G401 (cell line): ENCODE measurements at regions not wholly inside any gene's neighbourhood (a gene's known extent, or its start where the extent isn't known, plus 50 kb on each side); places are given as distances from the start of the nearest gene placed in this dataset.
A peak's percentile ranks its signal among the peaks of the same experiment; 100 is the strongest.

Experiments
- DNase-seq: peaks from one replicate; pipeline ENCODE4 v3.0.0-alpha.2; 2015; ENCODE audit warnings: low spot score
- in situ Hi-C: cut with HindIII; loops from 2 replicates; pipeline ENCODE4 v1.10.0; 2016; ENCODE audit warnings: low sequenced_read_pairs, mixed read lengths

DNA sequence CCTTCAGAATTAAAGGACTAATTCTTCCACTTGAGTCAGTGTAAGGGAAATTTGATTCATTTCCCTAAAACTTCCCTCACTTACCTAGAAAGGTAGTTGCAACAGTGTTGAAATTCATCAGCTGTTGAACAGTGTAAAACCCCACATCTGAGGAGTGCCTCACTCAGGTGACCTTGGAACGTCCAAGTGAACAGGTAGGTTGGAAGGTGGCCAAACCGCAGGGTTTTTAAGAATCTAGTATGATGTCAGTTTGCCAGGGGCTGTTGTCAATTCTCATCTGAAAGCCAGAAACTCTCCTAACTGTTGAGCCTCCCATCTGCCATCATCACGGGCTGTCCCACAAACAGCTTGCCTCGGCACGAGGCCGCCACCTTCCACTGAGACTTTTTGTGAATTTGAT lies 105.7 kb downstream of the TMEM174 start:
- peak; percentile 19 for DNase-seq
- in situ Hi-C loops = no loop called here

- DNase-seq = peak; percentile 95
- in situ Hi-C loops = no loop called here
These were observed 102.1 kb downstream of the TMEM174 start for GRCh38 chr5:73274881-73275663.

DNA sequence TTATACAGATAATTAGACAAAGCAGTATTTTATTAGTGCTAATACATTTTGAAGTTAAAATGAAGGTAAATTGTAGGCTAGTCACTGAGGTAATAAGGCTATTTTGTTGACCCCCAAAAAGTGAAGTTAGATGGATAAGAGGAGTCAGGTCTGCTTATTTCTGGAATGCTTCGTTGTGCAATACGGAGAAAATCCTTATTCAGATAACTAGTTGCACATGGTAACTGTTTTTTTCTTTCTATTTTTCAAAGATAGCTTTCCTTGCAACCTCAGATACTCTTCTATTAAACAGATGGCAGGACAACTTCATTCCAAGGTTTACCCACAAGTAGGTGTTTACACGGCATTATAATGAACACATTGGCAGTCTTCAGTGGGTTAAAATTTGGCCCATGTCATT lies 101.1 kb downstream of the TMEM174 start:
- in situ Hi-C loops = no loop called here
- no peak for DNase-seq

GRCh38 chr5:73273379-73274050 lies 100.5 kb downstream of the TMEM174 start:
- in situ Hi-C loops = no loop called here
- no peak for DNase-seq

DNA sequence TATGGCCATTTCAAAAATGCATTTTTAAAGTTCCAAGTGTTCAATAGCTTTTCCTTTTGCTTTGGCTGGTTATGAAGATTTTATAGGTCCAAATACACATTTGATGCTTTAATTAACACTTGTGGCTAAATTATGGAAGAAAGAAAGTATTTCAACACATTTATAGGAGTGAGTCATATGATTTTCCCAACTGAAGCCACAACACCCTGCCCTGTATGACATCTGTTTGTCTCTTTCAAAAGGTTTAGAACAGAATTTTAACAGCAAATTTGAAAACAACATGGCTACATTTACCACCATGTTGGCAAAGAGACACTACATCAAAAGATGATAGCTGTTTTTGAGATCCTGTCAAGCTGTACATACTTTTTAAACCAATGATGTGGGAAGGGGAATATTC lies 99.4 kb downstream of the TMEM174 start:
- in situ Hi-C loops = no loop called here
- DNase-seq = no peak

GRCh38 chr5:73268826-73269225 lies 95.8 kb downstream of the TMEM174 start:
- in situ Hi-C loops = no loop called here
- no peak for DNase-seq

DNA sequence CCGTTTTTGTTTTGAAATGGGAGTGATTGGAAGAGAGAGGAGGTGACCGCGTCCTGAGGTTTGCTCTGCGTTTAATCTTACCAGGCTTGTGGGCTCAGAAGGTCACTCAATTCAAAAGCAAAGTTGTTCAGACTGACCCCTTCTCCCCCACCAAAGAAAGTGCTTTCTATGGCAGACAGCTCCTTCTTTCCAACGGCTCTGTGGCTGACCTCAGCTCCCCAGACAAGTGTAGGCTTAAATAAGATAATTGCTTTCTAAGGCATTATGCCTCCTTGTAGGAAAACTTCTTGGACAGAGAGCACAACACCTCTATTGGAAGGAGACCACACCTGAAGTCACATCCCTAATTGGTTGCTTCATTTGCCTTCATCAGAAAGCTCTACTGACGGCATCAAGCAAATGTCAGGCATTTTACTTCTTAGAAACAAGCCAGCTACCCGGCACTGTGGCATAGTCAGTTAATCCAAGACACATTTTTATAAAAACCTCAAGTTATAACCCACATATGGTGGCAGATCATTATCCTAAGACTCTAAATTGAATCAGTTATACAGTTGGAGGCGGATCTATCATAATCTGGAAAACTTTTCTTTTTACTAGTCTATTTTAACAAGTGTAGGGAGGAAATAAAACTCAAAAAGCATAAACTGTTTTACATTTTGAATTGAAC lies 94.9 kb downstream of the TMEM174 start:
- DNase-seq = no peak
- in situ Hi-C loops = no loop called here

GRCh38 chr5:73266925-73267765 lies 94.2 kb downstream of the TMEM174 start:
- DNase-seq = no peak
- in situ Hi-C loops = no loop called here

- in situ Hi-C loops = no loop called here
- no peak for DNase-seq
These were observed 93.3 kb downstream of the TMEM174 start for GRCh38 chr5:73266176-73266738.

DNA sequence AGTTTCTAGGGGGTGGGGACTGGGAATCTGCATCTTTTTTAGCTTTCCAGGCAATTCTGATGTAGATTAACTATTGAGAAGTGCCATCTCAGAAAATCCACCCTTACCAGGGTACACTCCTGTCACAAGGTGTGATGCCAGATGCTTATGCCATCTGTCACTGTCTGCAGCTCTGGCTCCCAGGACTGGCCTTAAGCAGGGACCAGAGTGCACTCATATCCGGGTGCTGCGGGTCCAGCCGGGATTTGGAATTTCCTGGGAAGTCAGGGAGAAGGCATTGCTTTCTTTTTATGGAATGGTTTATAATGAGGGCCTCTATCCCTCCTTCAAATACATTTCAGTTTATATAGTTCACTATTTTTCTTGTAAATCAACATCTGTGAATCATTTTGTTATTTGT lies 92.6 kb downstream of the TMEM174 start:
- in situ Hi-C loops = no loop called here
- DNase-seq = peak; percentile 91

DNA sequence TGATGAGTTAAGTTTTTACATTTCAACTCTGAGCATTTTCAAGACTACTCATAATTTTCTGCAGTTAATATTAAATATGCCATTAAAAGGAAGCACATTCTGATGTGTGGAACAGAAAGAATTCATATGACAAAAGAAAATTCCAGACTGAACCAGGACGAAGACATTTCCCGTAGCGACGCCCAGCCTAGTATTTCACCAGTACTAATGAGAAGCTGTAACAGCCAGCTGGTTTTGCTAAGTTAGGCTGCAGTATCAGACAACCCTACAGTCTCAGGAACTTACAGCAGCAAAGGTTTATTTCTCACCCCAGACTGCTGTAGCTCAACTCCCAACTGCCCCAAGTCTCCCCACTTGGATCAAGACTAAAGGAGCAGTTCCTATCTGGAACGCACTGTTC lies 91.6 kb downstream of the TMEM174 start:
- DNase-seq = no peak
- in situ Hi-C loops = no loop called here

DNA sequence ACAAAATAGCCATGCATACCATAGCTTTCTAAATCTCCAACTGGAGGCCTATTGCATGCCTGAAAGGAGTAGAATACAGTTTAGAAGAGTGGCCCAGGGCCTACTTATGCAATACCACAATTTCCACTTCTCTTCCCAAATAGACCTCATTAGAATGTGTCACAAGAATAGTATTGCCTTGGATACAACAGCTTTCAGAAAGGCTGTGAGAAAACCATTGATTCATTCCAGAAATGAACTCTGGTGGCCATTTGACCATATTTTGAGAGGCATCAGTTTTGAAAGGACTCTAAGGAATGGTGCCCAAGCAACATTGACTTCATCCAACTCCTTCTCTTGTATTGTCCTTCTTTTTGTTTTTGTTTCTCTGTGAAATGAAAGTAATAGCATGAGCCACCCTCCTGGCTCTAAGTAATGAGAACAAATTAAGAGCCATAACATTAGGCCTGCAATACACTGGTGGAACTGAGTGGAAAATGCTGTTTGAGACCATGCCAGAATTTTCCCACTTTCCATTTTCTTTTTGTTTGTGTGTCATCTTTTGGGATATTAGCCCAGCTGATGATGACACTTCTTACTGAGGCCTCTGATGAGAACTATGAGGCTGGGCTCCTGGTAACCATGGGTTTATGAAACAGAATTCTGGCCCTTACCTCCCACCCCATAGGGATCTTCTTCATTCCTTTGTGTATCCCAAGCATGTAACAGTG lies 90.2 kb downstream of the TMEM174 start:
- in situ Hi-C loops = no loop called here
- peak; percentile 35 for DNase-seq

- DNase-seq = no peak
- in situ Hi-C loops = no loop called here
These were observed 83.9 kb downstream of the TMEM174 start for GRCh38 chr5:73256862-73257261.

DNA sequence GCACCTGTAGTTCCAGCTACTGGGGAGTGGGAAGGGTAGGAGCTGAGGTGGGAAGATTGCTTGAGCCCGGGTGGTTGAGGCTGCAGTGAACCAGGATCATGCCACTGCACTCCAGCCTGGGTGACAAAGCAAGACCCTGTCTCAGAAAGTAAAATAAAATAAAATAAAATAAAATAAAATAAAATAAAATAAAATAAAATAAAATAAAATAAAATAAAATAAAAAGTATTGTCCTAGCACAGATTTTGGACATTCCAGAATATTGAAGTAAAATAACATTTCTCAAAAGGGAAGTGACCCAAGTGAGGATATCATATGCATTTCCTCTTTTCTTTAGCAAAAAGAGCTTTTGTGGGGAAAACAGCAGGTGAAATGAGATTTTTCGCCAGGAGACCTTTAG lies 83.5 kb downstream of the TMEM174 start:
- no peak for DNase-seq
- in situ Hi-C loops = no loop called here

DNA sequence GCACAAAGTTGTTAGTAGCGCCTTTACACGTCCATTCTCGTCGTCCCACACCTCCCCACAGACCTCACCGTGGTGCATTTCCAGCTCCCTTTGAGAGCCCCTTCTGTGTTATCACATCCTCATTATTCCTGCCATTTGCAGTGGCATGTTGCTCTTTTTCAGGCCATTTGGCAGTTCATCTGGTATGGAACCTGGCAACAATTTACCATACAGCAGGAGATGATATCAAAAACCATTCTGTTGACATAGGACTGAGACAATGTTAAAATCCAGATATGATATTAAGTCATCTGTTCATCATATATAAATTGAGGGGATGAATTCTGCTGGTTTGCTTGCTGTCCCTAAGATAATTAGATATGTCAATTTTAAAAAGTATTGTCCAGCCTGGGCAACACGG lies 83.0 kb downstream of the TMEM174 start:
- in situ Hi-C loops = no loop called here
- peak; percentile 40 for DNase-seq

DNA sequence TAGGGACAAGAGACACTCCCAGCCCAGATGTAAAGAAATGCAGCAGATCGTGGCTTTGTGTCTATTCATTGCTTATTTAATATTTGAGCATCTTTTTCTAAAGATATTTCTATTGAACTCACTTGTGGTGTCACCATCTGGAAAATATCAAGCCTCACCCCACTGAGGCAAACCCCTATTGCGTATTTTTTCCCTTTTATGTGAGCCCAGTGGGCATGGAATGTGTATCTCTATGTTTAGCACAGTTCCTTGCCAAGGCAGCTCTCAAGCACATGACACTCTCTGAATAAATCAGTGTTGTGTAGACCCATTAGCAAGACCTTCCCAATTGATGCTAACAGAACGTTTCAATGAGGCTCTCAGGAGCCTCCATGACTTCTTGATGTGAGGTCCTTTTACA lies 81.6 kb downstream of the TMEM174 start:
- DNase-seq = no peak
- in situ Hi-C loops = no loop called here

GRCh38 chr5:73253047-73253660 lies 80.2 kb downstream of the TMEM174 start:
- no peak for DNase-seq
- in situ Hi-C loops = no loop called here

DNA sequence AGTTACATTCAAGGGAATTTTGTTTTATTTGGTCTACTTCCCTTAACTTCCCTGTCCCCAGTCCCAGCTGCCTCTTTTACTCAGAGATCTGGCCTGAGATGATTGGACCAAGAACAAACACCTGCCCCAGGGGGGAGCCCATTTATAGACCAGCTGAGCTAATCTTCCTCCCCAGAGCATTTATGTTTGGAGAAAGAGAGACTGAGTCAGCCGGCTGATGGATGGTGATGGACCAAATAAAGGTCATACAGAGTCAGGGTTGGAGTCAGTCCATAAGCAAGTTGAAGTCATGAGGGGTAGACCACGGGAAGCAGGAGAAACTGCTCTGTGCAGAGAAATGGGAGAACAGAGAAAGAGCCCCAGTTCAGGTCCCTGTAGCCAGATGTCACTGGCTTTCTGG lies 77.7 kb downstream of the TMEM174 start:
- in situ Hi-C loops = no loop called here

More for the DNA sequence above, 77.7 kb downstream of the TMEM174 start:
- DNase-seq = no peak
